GM12873 (cell line): ENCODE measurements at regions not wholly inside any gene's neighbourhood (a gene's known extent, or its start where the extent isn't known, plus 50 kb on each side); places are given as distances from the start of the nearest gene placed in this dataset.

Experiments used
- TF ChIP-seq, protein P1 (sequence below): IDR thresholded peaks from 2 replicates; pipeline ENCODE4 v1.5.1; 2012; ENCODE audit warnings: low read depth, mild to moderate bottlenecking, moderate library complexity, low read length, control low read depth; ENCODE audit not compliant: insufficient read depth; ENCODE audit errors: missing control alignments

DNA sequence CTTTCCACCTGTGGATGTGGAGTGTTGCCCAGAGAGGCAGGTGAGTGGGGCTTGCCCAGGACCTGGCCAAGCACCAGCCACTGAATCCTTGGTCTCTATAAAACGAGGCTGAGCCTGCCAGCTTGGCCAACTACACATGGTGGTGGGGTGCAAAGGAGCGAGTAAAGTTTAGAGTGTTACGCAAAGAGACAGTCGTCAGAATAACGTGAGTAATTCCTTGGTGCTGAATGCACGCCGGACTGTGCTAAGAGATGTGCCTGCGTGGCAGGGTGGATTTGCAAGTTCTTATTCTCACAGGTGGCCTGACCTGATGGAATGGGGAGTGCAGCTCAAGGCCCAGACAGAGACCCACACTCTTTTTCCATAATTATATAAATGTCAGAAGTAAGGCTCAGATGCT, 88.6 kb upstream of the B3GAT1 start:
- TF ChIP-seq, protein P1, sequence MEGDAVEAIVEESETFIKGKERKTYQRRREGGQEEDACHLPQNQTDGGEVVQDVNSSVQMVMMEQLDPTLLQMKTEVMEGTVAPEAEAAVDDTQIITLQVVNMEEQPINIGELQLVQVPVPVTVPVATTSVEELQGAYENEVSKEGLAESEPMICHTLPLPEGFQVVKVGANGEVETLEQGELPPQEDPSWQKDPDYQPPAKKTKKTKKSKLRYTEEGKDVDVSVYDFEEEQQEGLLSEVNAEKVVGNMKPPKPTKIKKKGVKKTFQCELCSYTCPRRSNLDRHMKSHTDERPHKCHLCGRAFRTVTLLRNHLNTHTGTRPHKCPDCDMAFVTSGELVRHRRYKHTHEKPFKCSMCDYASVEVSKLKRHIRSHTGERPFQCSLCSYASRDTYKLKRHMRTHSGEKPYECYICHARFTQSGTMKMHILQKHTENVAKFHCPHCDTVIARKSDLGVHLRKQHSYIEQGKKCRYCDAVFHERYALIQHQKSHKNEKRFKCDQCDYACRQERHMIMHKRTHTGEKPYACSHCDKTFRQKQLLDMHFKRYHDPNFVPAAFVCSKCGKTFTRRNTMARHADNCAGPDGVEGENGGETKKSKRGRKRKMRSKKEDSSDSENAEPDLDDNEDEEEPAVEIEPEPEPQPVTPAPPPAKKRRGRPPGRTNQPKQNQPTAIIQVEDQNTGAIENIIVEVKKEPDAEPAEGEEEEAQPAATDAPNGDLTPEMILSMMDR = no peak

DNA sequence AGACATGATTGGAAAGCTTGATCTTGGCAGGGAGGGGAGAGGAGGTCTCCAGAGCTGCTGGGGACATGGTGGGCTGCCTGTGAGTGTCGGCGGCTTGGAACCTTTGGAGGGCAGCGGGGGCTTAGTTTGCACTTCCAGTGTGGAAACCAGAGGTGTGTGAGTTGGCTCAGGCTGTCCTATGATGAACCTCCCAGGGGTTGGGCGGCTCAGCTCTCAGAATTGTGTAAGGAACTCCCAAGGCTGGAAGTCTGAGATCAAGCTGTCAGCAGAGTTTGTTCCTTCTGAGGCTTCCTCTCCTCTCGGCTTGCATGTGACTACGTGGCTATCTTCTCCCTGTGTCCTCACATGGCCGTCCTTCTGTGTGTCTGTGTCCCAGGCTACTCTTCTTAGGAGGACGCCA, 87.9 kb upstream of the B3GAT1 start:
- TF ChIP-seq, protein P1 = no peak

DNA sequence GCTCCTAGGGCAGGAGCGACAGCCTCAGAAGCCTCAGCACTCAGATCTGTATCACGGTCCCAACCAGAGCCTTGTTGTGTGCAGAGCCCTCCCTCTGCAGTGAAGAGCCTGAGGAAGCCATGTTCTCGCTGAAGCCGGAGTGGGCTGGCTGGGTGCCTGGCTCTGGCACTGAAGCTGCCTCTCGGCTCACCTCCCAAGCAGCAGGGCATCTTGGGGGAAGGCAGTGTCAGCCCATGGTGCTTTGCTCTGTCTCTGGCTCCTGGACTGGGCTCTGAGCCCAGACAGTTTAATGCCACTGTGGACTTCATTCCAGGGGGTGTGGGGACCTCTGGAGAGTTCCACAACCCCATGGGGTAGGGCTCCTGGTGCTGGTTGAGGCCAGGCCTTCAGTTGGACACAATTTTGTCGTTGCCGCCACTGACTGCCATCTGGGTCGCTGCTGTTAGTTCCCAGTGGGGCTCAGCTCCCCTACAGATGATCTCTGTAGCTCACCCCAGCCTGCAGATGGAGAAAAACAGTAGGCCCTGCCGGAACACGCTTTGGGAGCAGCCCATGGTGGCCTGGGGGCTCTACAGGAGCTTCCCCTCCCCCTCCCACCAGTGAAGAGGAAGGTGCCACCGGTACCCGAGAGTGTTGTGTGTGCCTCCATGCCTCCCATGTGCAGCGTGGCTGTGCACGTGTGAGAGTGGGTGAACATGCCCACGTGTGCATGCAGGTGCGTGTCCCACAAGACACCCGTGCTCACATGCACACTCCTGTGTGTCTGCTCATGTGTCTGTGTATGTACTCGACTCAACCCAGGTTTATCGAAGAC, 86.5 kb upstream of the B3GAT1 start:
- TF ChIP-seq, protein P1 = no peak

DNA sequence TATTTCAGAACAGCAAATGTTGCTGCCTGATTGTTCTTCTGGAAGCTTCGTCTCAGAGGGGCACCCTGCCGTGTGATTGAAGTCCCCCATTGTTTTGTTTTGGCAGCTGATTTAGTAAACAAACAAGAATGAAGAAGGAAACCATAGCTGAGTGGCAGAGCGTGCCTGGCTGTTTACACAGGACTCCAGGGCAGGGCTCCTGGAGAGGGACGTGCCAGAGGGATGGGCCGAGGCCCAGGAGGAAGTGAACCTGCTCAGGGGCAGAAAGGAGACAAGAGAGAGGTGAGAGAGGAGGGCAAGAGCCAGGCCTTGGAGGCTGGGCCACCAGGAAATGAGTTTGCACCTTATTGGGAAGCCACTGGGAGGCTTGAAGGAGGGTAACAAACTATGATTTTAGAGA, 85.5 kb upstream of the B3GAT1 start:
- TF ChIP-seq, protein P1 = no peak

DNA sequence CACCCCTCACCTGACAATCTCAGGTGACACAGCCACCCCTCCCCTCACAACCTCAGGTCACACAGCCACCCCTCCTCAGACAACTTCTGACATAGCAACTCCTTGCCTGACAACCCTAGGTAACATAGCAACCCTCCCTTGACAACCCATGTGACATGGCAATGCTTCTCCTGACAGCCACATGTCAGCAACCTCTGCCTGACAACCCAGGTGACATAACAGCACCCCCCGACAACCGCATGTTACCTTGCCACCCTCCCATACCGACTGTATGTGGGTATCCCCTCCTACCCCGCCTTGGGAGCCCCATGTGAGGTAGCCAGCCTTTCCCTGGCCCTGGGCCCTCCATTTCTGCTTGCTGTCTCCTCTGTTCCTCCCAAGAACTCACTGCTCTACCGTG, 77.7 kb upstream of the B3GAT1 start:
- TF ChIP-seq, protein P1 = no peak

DNA sequence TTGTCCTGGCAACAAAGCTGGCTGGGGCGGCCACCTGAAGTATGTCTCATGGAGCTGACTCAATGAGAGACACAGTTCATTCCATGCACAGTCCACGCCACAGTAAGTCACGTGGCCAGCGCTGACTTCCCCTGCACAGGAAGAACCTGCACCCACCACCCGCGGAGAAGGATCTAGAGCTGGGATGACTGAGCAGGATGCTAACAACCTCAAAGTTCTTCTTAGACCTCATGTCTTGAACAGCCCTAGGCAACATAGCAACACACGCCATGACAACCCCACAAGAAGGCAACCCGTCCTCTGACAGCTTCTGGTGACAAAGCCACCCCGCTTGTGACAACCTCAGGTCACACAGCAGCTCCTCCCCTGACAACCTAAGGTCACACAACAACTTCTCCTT, 76.9 kb upstream of the B3GAT1 start:
- TF ChIP-seq, protein P1 = no peak

DNA sequence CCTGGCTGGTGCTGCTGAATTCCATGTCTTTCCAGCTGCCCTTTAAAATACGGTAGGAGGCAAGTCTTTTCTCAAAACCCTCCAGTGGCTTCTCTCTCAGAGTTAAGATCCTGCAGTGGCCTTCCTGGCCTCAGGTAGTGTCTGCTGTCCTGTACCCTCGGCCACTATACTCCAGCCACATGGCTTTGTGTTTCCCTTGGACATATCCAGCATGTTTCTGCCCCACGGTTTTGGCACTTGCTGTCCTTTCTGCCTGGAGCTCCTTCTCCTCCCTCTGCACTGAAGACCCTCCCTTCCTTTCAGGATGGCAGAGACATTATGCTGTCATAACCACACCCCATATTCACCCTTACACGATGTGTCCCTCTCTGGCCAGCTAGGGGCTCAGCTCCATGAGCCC, 76.5 kb upstream of the B3GAT1 start:
- TF ChIP-seq, protein P1 = no peak
